ENCODE measurements at regions not wholly inside any gene's neighbourhood (a gene's known extent, or its start where the extent isn't known, plus 50 kb on each side); places are given as distances from the start of the nearest gene placed in this dataset.

DNA sequence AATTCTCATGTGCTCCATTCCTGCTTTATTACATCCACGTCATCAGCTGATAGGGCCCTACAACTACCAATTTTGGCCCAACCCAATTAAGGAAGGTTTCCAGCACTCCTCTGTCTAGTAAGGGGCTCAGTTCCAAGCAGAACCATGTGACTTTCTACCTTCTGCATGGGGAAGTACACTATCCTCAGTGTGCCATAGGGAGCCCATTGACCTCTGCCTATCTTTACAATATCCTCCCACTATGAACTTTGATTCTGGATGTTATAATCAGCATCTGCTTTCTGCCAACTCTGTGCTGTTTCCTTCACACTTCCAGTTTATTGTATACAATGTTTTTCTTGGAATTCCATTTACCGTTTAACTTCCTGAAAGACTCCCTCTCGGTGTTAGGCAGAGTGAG, 53.9 kb upstream of the GCFC2 start:
- DNase-seq (no peak), ATAC-seq (no peak)
- Histone ChIP-seq H3K9me3 (no peaks in the 10 kb centered on the region), H3K27me3 (ENCODE audit: insufficient read depth in 3 of 3, low read length in 2 of 3) (no peaks in the 10 kb centered on the region), H3K27ac (no peak overlapping the region), H3K4me1 (no peaks in the 10 kb centered on the region), H3K4me3 (no peak overlapping the region), H3K36me3 (ENCODE audit: insufficient read depth in 1 of 2, low read depth in 1 of 2) (no peaks in the 10 kb centered on the region)
- intact Hi-C loops (cut with DNase I): no loop called here
- 61 to 76% (median 63%) methylated on average over 3 of the region's 3 CpGs for WGBS, 3 donors
- TF ChIP-seq, protein P1, sequence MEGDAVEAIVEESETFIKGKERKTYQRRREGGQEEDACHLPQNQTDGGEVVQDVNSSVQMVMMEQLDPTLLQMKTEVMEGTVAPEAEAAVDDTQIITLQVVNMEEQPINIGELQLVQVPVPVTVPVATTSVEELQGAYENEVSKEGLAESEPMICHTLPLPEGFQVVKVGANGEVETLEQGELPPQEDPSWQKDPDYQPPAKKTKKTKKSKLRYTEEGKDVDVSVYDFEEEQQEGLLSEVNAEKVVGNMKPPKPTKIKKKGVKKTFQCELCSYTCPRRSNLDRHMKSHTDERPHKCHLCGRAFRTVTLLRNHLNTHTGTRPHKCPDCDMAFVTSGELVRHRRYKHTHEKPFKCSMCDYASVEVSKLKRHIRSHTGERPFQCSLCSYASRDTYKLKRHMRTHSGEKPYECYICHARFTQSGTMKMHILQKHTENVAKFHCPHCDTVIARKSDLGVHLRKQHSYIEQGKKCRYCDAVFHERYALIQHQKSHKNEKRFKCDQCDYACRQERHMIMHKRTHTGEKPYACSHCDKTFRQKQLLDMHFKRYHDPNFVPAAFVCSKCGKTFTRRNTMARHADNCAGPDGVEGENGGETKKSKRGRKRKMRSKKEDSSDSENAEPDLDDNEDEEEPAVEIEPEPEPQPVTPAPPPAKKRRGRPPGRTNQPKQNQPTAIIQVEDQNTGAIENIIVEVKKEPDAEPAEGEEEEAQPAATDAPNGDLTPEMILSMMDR (IDR thresholded peaks at IDR 0.05): no peak
